Osteoblast (primary cell): ENCODE measurements at regions not wholly inside any gene's neighbourhood (a gene's known extent, or its start where the extent isn't known, plus 50 kb on each side); places are given as distances from the start of the nearest gene placed in this dataset.

Experiments used
- DNase-seq: peaks from one replicate; pipeline ENCODE4 v3.0.0; 2011; ENCODE audit warnings: low spot score, mixed read lengths; ENCODE audit not compliant: insufficient read length; ENCODE audit errors: missing footprints
- H2AFZ ChIP-seq: 2 replicates; pipeline ENCODE4 v1.6.0; 2011; ENCODE audit warnings: mild to moderate bottlenecking, low read length
- H3K27ac ChIP-seq: 2 replicates; pipeline ENCODE4 v1.5.1; 2011; ENCODE audit warnings: mild to moderate bottlenecking, low read depth, low read length, moderate library complexity
- H3K27me3 ChIP-seq: 2 replicates; pipeline ENCODE4 v1.6.0; 2012; ENCODE audit warnings: mild to moderate bottlenecking, control low read depth, inconsistent platforms, low read length, moderate library complexity; ENCODE audit not compliant: insufficient read depth
- H3K36me3 ChIP-seq: 2 replicates; pipeline ENCODE4 v1.5.1; 2011; ENCODE audit warnings: mild to moderate bottlenecking, low read length, control low read depth, moderate library complexity; ENCODE audit not compliant: insufficient read depth
- H3K4me1 ChIP-seq: 2 replicates; pipeline ENCODE4 v1.5.1; 2011; ENCODE audit warnings: mild to moderate bottlenecking, low read length, control low read depth, moderate library complexity; ENCODE audit not compliant: insufficient read depth
- H3K4me2 ChIP-seq: 2 replicates; pipeline ENCODE4 v1.6.0; 2011; ENCODE audit warnings: mild to moderate bottlenecking, low read length; ENCODE audit not compliant: insufficient read depth
- H3K4me3 ChIP-seq: fragments of 200-600 bp; sonication (generic); 3 replicates; pipeline ENCODE4 v1.5.1; 2012; ENCODE audit warnings: mild to moderate bottlenecking, low read length, inconsistent platforms; ENCODE audit not compliant: insufficient read depth
- H3K79me2 ChIP-seq: 2 replicates; pipeline ENCODE4 v1.6.0; 2012; ENCODE audit warnings: mild to moderate bottlenecking, low read length, control low read depth, inconsistent platforms; ENCODE audit not compliant: insufficient read depth
- H3K9me3 ChIP-seq: 2 replicates; pipeline ENCODE4 v1.5.1; 2011; ENCODE audit warnings: low read depth, low read length, control low read depth
- H4K20me1 ChIP-seq: 2 replicates; pipeline ENCODE4 v1.6.0; 2012; ENCODE audit warnings: mild to moderate bottlenecking, low read length, control low read depth; ENCODE audit not compliant: insufficient read depth
- CTCF ChIP-seq: IDR thresholded peaks from 2 replicates; pipeline ENCODE4 v1.5.1; 2011; ENCODE audit warnings: mild to moderate bottlenecking, low read depth, low read length, moderate library complexity; ENCODE audit errors: extremely low read depth

- peak; percentile 31 for DNase-seq
- Histone ChIP-seq H2AFZ (no peak overlapping the region), H3K27ac (no peak overlapping the region), H3K36me3 (no peaks in the 10 kb centered on the region), H3K9me3 (no peaks in the 10 kb centered on the region), H4K20me1 (no peaks in the 10 kb centered on the region), H3K4me2 (no peak overlapping the region), H3K27me3 (no peaks in the 10 kb centered on the region), H3K4me1 (peaks cover 20% of the 10 kb centered on the region), H3K4me3 (no peak overlapping the region), H3K79me2 (no peaks in the 10 kb centered on the region)
- no peak for TF ChIP-seq CTCF
These were observed 140.2 kb upstream of the ID2 start for GRCh38 chr2:8541636-8542035.

DNA sequence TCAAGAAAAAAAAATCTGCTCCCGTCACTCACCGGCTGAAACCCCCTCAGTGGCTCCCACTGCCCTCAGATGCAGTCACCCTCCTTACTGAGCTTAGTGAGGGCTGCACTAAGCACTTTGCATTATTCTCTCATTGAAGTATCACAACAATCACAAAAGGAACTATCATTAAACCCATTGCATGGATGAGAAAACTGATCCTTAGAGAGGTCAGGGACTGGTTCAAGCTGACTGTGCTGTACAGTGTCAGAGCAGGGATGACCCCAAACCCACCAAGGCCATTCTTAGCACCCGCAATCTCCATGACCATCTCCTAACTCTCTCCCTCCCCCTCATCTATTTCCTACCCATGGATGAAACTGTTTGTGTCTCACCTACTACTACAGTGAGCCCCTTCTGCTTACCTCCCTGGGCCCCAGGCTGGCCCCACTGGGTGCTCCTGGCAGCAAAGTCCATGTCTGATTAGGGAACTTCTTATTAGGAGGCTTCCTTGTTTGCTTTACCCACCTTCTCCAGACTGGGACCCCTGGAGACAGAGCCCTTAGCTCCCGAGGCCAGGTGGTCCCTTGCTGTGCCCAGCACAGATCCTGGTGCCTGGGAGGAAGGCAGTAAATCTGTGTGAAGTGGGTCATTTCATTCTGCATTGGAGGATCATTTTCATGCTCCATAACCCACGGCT lies 139.3 kb upstream of the ID2 start:
- no peak for DNase-seq
- Histone ChIP-seq H3K4me2 (no peak overlapping the region), H3K27ac (no peak overlapping the region), H4K20me1 (no peaks in the 10 kb centered on the region), H2AFZ (no peak overlapping the region), H3K4me1 (peaks cover 16% of the 10 kb centered on the region), H3K79me2 (no peaks in the 10 kb centered on the region), H3K27me3 (no peaks in the 10 kb centered on the region), H3K9me3 (no peaks in the 10 kb centered on the region), H3K36me3 (no peaks in the 10 kb centered on the region), H3K4me3 (no peak overlapping the region)
- no peak for TF ChIP-seq CTCF

DNA sequence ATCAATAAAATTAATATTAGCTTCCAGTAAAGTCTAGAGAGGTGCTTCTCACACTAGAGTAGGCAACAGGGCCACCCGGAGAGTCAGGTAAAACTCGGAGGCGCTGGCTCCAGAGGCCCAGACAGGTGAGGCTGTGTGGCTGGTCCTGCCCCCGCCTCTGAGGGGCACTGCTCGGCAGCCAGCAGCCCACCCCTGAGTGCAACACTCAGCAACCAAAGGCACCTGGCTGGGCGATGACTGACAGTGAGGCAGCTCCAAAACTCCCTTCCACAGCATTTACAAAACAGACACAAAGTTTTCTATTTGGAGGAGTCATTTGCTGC lies 138.8 kb upstream of the ID2 start:
- Histone ChIP-seq H3K27ac (peak overlapping the region; percentile 72), H2AFZ (peak overlapping the region; percentile 3), H3K4me1 (peaks cover 16% of the 10 kb centered on the region), H4K20me1 (no peaks in the 10 kb centered on the region), H3K27me3 (no peaks in the 10 kb centered on the region), H3K4me2 (peak overlapping the region; percentile 63), H3K4me3 (peak overlapping the region; percentile 57), H3K36me3 (no peaks in the 10 kb centered on the region), H3K9me3 (no peaks in the 10 kb centered on the region), H3K79me2 (no peaks in the 10 kb centered on the region)
- TF ChIP-seq CTCF = no peak
- no peak for DNase-seq

DNA sequence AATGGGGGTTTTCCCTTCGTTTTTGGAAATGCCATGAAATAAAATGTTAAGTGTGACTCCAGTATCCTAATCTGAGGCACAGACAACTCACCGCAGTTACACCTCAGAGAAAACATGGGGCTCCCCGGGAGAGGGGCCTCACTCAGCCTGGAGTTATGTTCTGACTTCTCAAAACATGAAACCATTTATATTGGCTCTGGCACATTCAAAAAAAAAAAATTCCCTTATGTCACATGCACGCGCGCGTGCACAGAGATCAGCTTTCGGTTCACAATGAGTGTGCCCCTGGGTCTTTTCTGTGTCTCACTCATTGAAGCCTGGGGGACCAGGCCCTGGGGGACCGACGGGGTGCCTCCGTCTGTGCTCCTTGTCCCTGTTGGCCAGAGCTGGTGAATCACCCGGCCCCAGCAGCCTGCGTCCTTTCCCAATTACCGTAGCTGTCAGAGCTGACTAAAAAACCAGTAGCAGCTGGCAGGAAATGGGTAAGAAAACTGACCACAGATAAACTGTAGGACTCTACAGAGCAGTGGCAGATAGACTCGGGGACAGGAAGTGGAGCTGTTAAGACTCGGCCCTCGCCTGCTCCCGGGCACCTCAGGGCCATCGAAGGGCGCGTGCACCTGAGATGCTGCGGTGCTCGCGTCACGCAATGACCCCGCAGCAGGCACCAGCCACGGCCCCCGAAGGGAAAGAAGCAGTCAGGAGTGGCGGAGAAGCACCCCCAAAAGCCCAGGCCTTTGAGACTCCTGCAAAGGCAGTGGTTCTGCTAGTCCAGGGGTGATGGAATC lies 138.3 kb upstream of the ID2 start:
- Histone ChIP-seq H3K4me2 (peak overlapping the region; percentile 63), H3K79me2 (no peaks in the 10 kb centered on the region), H3K4me1 (peaks cover 16% of the 10 kb centered on the region), H2AFZ (peak overlapping the region; percentile 47), H3K4me3 (peak overlapping the region; percentile 57), H3K27me3 (no peaks in the 10 kb centered on the region), H3K27ac (peak overlapping the region; percentile 72), H3K9me3 (no peaks in the 10 kb centered on the region), H3K36me3 (no peaks in the 10 kb centered on the region), H4K20me1 (no peaks in the 10 kb centered on the region)
- DNase-seq = peak; percentile 98
- no peak for TF ChIP-seq CTCF
